ENCODE measurements at regions not wholly inside any gene's neighbourhood (a gene's known extent, or its start where the extent isn't known, plus 50 kb on each side); places are given as distances from the start of the nearest gene placed in this dataset.
"Not testable (repeated sequence)": the region's sequence is repeated elsewhere in the genome, so short reads cannot be mapped to it uniquely, and the experiment has no call there.

DNA sequence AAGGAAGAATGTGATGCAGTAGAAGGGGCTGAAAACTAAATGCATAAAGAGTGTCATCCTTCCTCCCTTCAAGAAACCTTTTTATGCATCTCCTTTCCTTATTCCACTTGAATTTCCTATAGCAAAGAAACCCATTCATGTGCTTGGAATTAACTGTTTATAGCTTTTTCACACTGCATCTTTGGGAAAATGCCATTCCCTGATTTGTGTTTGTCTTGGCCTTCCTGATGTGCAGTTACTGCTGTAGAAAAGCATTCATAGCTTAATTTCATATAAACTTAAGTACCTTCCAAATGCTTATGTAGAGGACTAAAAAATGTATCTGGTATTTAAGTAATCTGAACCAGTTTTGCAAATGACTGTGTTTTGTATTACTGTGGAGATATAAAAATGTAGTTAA, 61.8 kb downstream of the SDR9C7 start:
- DNase-seq (ENCODE audit: low read depth) = no peak

DNA sequence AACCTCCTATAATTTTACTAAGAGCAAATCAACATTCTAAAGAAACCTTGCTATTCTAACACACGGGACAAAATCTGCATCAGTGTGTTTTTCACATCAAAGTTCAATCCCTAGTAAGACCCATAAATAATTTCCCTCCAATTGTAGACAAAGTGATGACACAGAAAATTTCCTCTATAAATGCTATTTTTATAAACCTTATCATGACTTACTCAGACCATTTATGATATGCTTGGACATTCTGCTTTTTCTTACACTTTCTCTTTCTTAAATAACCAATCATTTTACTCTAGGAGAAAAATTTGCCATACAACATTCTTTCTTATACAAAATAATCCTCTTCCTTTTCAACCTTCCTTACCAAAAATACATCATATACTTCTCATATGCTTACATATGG, 67.0 kb downstream of the SDR9C7 start:
- no peak for DNase-seq (ENCODE audit: low read depth)

DNA sequence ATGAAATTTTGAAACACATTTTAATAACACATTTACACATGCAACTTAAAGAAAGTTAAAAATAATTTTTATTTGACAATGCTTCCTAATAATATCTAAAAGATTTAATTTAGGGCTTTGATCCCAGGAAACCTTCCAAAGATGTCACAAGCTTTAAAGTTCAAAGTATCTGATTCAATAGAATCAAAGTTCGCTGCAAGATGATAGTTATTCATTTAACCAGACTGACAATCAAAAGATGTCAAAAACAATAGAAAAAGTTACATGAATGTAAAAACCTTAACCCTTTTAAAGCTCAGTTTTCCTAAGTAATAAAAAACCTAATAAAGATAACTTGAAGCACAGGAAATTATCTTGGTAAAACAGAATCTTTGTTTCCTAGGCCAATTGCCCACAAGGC, 67.7 kb downstream of the SDR9C7 start:
- no peak for DNase-seq (ENCODE audit: low read depth)

DNA sequence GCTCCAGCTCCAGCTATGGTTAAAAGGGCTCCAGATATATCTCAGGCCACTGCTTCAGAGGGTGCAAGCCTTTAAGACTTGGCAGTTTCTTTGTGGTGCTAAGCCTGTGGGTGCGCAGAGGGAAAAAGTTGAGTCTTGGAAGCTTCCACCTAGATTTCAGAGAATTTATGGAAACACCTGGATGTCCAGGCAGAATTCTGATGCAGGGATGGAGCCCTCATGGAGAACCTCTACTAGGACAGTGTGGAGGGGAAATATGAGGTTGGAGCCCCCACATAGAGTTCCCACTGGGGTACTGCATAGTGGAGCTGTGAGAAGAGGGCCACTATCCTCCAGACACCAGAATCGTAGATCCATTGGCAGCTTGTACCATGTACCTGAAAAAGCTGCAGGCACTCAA, 69.9 kb downstream of the SDR9C7 start:
- no peak for DNase-seq (ENCODE audit: low read depth)

DNA sequence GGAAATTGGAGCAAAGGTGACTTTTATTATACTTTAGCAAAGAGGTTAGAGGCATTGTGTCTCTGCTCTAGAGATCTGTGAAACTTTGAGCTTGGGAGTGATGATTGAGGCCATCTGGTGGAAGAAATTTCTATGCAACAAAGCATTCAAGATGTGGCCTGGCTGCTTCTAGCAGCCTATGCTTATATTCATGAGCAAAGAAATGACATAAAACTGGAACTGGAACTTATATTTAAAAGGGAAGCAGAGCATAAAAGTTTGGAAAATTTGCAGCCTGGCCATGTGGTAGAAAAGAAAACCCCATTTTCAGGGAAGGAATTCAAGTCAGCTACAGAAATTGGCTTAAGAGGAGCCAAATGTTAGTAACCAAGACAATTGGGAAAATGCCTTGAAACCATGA, 70.4 kb downstream of the SDR9C7 start:
- no peak for DNase-seq (ENCODE audit: low read depth)

DNA sequence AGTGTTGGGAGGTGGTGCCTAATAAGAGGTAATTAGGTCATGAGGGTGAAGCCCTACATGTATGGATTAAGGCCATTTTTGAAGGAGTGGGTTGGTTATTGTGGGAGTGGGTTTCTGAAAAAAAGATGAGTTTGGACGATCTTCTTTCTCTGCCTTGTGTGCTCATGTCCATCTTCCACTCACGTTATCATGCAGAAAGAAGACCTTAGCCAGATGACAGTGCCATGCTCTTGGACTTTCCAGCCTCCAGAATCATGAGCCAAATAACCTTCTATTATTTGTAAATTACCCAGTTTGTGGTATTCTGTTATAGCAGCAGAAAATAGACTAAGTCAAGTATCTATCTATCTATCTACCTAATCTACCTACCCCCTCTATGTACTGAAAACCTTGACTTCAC, 71.9 kb downstream of the SDR9C7 start:
- DNase-seq (ENCODE audit: low read depth) = no peak

DNA sequence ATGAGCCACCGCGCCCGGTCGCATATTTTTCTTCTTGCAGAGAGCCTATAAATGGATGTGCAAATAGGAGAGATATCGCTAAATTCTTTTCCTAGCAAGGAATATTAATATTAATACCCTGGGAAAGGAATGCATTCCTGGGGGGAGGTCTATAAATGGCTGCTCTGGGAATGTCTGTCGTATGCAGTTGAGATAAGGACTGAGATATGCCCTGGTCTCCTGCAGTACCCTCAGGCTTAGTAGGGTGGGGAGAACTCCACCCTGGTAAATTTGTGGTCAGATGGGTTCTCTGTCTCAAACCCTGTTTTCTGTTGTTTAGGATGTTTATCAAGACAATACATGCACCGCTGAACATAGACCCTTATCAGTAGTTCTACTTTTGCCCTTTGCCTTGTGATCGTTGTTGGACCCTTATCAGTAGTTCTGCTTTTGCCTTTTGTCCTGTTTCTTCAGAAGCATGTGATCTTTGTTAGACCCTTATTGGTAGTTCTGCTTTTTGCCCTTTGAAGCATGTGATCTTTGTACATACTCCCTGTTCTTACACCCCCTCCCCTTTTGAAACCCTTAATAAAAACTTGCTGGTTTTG, 80.7 kb downstream of the SDR9C7 start:
- DNase-seq (ENCODE audit: low read depth) = not testable (repeated sequence)

DNA sequence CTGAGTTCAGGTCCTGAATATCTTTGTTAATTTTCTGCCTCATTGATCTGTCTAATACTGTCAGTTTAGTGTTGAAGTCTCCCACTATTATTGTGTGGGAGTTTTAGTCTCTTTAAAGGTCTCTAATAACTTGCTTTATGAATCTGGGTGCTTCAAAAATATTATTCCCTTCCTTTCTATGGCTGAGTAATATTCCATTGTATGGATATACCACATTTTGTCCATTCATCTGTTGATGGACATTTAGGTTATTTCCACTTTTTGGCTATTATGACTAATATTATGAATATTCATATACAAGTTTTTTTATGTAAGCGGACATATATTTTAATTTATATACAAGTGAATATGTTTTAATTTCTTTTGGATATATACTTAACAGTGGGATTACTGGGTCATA, 82.7 kb downstream of the SDR9C7 start:
- no peak for DNase-seq (ENCODE audit: low read depth)

DNA sequence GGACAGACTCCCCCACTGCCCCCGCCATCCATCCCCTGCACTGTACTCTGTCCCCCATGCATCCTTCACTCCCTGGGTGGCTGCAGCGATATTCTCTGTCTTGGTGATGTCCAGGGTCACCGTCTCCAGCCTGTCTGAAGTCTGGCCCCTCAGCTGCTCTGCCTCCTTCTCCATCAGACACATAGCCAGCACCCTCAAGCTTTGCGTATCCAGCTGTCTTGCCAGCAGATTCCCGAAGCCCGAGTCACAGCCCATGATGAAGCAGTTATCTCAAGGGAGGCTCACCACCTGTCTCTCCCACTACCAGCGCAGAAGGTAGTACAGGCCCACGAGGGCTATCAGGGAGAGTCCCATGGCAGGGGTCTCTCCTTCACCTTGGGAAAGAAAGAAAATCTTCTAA, 77.8 kb downstream of the HSD17B6 start:
- DNase-seq (ENCODE audit: low read depth) = peak; percentile 59

DNA sequence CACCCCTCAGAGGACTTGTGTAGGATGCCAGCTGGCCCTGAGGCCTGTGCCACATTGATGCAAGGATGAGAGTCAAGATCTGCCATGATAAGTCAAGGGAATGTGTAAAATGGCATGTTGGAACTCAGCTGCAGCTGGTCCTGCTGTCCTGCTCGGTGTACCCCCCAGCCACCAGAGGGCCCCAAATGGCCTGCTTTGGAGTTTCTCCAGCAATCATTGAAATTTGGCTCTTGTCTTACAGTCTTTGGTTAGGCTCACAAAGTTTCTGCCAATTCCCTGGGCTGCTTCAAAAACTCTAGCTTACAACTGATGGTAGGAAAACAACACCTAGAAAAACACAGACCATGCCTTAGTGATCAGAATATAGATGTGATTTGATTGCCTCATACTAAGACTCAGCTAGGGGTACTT, 76.8 kb downstream of the HSD17B6 start:
- DNase-seq (ENCODE audit: low read depth) = peak; percentile 26

DNA sequence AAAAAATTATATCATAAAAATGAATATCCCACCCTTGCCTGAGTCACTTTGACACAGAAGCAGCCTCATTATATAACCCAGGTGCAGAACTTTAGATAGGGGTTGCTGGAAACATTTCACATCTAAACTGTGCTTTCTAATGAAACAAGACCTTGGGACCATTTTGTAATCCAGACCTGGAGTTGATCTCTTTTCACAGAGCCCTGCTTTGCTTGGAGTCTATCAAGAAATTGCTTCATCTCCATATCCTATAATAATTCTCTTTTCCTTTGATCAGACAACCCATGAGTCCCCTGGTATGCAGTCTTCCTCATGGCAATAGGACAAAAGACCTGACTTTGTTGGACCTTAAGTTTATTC, 76.3 kb downstream of the HSD17B6 start:
- DNase-seq (ENCODE audit: low read depth) = no peak

DNA sequence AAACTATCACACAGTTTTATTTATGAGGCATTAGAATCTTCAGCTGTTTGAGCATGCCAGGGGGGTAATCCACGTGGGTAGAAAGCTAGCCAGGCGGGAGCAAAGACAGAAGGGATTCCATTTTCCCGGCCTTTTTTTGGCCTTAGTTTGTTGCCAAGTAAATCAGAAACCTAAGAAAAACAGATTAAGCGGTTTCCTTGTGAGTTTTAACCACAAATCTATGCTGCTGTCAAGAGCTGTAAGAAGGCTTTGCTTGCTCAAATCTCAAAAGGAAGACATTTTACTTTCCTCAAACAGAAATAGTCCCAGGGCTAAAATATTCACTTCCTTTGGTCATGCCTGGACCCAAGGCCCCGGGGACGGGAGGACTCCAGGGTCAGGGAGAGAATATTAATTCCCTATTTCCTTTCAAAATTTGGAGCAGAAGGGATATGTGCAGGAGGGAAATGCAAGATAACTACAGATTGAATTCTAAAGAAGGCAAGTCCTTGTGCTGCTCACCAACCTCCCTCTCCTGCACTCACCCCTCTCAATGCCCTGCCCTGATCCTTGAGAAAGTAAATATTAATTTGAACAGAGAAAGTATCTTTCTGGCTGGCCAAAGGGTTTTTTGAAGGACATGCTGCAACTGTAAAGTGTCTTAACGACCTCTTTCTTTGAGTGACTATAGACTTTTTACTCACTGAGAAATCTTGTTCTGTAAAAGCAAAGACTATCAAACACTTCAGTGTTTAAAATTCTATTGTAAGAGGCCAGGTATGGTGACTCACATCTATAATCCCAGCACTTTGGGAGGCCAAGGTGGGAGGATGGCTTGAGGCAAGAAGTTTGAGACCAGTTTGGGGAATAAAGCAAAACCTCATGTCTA, 75.7 kb downstream of the HSD17B6 start:
- peak; percentile 46 for DNase-seq (ENCODE audit: low read depth)

Data from iris pigment epithelial cell (primary cell).